Keratinocyte (primary cell): ENCODE measurements at regions not wholly inside any gene's neighbourhood (a gene's known extent, or its start where the extent isn't known, plus 50 kb on each side); places are given as distances from the start of the nearest gene placed in this dataset.
"Not testable (repeated sequence)": the region's sequence is repeated elsewhere in the genome, so short reads cannot be mapped to it uniquely, and the experiment has no call there.

Experiments
- DNase-seq: peaks from one replicate; pipeline ENCODE4 v3.0.0-alpha.2; 2011; ENCODE audit warnings: low read depth, missing footprints, low spot score
- FAIRE-seq: peaks from 2 replicates; lab custom pipeline; 2011; peaks lifted over from hg19 to GRCh38; lab: Jason Lieb, UNC
- H2AFZ ChIP-seq: 2 replicates; pipeline ENCODE4 v1.6.0; 2012; ENCODE audit warnings: low read length, control low read depth, inconsistent platforms; ENCODE audit not compliant: control insufficient read depth
- H3K27ac ChIP-seq: 2 replicates; pipeline ENCODE4 v1.5.1; 2011; ENCODE audit warnings: low read length; ENCODE audit not compliant: control insufficient read depth, insufficient read depth
- H3K27me3 ChIP-seq: 3 replicates; pipeline ENCODE4 v1.6.0; 2011; ENCODE audit warnings: low read length; ENCODE audit not compliant: control insufficient read depth, insufficient read depth; ENCODE audit errors: extremely low read depth
- H3K36me3 ChIP-seq, 2 experiments: 2 replicates in 1 of 2; 3 replicates in 1 of 2; pipeline ENCODE4 v1.5.1; 2011; ENCODE audit warnings: low read length in 2 of 2, mild to moderate bottlenecking in 1 of 2; ENCODE audit not compliant: control insufficient read depth in 2 of 2, insufficient read depth in 2 of 2; ENCODE audit errors: extremely low read depth in 1 of 2
- H3K4me1 ChIP-seq: 3 replicates; pipeline ENCODE4 v1.5.1; 2011; ENCODE audit warnings: low read length; ENCODE audit not compliant: control insufficient read depth, insufficient read depth; ENCODE audit errors: extremely low read depth
- H3K4me2 ChIP-seq: 3 replicates; pipeline ENCODE4 v1.6.0; 2011; ENCODE audit warnings: low read depth, low read length; ENCODE audit not compliant: control insufficient read depth, insufficient read depth; ENCODE audit errors: extremely low read depth
- H3K4me3 ChIP-seq, 3 experiments: fragments of 200-600 bp in 1 of 3; sonication (generic) in 1 of 3; 2 replicates in 2 of 3; 3 replicates in 1 of 3; pipeline ENCODE4 v1.5.1; 2011 to 2016; ENCODE audit warnings: low read length in 3 of 3, mild to moderate bottlenecking in 3 of 3, control low read depth in 2 of 3, inconsistent platforms in 1 of 3, low read depth in 1 of 3, mixed read lengths in 1 of 3, mixed run types in 1 of 3, moderate library complexity in 1 of 3; ENCODE audit not compliant: control insufficient read depth in 2 of 3, insufficient read depth in 2 of 3; ENCODE audit errors: extremely low read depth in 1 of 3
- H3K79me2 ChIP-seq: 2 replicates; pipeline ENCODE4 v1.6.0; 2012; ENCODE audit warnings: low read length; ENCODE audit not compliant: control insufficient read depth, insufficient read depth
- H3K9ac ChIP-seq: 3 replicates; pipeline ENCODE4 v1.6.0; 2011; ENCODE audit warnings: low read length; ENCODE audit not compliant: control insufficient read depth, insufficient read depth; ENCODE audit errors: extremely low read depth
- H3K9me1 ChIP-seq: 3 replicates; pipeline ENCODE4 v1.6.0; 2011; ENCODE audit warnings: low read length; ENCODE audit not compliant: control insufficient read depth, insufficient read depth; ENCODE audit errors: extremely low read depth
- H3K9me3 ChIP-seq: 2 replicates; pipeline ENCODE4 v1.5.1; 2012; ENCODE audit warnings: low read depth, low read length; ENCODE audit not compliant: control insufficient read depth
- H4K20me1 ChIP-seq: 3 replicates; pipeline ENCODE4 v1.6.0; 2011; ENCODE audit warnings: low read length; ENCODE audit not compliant: control insufficient read depth, insufficient read depth; ENCODE audit errors: extremely low read depth
- dilution Hi-C: fragments of 300-500 bp; cut with MboI; formaldehyde crosslinking; loops from one replicate; pipeline ENCODE4 v1.7.0; 2020; ENCODE audit warnings: low sequenced_read_pairs; ENCODE audit not compliant: extremely low pct_ligation_motif_present

- H3K4me2 ChIP-seq, H3K79me2 ChIP-seq, H3K9me3 ChIP-seq, H3K4me1 ChIP-seq, H3K36me3 ChIP-seq, H3K27ac ChIP-seq, FAIRE-seq, dilution Hi-C loops, H3K9ac ChIP-seq, H4K20me1 ChIP-seq, H2AFZ ChIP-seq, H3K4me3 ChIP-seq, DNase-seq, H3K27me3 ChIP-seq, H3K9me1 ChIP-seq: not testable (repeated sequence)
Observed at GRCh38 chr2:111385226-111385957, 264.7 kb downstream of the BCL2L11 start.

- H2AFZ ChIP-seq, dilution Hi-C loops, DNase-seq: not testable (repeated sequence)
Observed at GRCh38 chr2:111390605-111391004, 269.9 kb downstream of the BCL2L11 start.

GRCh38 chr2:111395350-111396128, 274.8 kb downstream of the BCL2L11 start:
- H3K4me1 ChIP-seq, H3K4me2 ChIP-seq, DNase-seq, H3K9ac ChIP-seq, H3K79me2 ChIP-seq, H2AFZ ChIP-seq, H3K9me3 ChIP-seq, dilution Hi-C loops, H4K20me1 ChIP-seq, H3K9me1 ChIP-seq, H3K27ac ChIP-seq, H3K27me3 ChIP-seq, FAIRE-seq, H3K4me3 ChIP-seq, H3K36me3 ChIP-seq: not testable (repeated sequence)

More at GRCh38 chr2:111390605-111391004, 269.9 kb downstream of the BCL2L11 start:
- FAIRE-seq, result peak; percentile 5
- H3K9ac ChIP-seq, H3K9me3 ChIP-seq, H3K4me2 ChIP-seq, H3K36me3 ChIP-seq, H3K27me3 ChIP-seq, H4K20me1 ChIP-seq, H3K4me3 ChIP-seq, H3K9me1 ChIP-seq, H3K27ac ChIP-seq, H3K79me2 ChIP-seq, H3K4me1 ChIP-seq: not testable (repeated sequence)

- H3K4me1 ChIP-seq, H3K9ac ChIP-seq, dilution Hi-C loops, H3K36me3 ChIP-seq, H3K27me3 ChIP-seq, DNase-seq, H3K9me3 ChIP-seq, FAIRE-seq, H3K9me1 ChIP-seq, H2AFZ ChIP-seq, H4K20me1 ChIP-seq, H3K4me3 ChIP-seq, H3K79me2 ChIP-seq: not testable (repeated sequence)
- peak overlapping the region; percentile 40 for H3K27ac ChIP-seq
- H3K4me2 ChIP-seq, result peak overlapping the region; percentile 10
Observed at GRCh38 chr2:111400598-111401253, 280.0 kb downstream of the BCL2L11 start.
